Right lobe of liver (tissue), 4 donors: ENCODE measurements at regions not wholly inside any gene's neighbourhood (a gene's known extent, or its start where the extent isn't known, plus 50 kb on each side); places are given as distances from the start of the nearest gene placed in this dataset.

Experiments used
- CTCF ChIP-seq, 4 donors: fragments of 200-600 bp in 3 of 4; fragments of 450-650 bp in 1 of 4; IDR thresholded peaks; one replicate each; pipeline versions ENCODE4 v1.5.1 to v1.8.0; 2016 to 2022; ENCODE audit warnings: antibody characterized with exemption in 4 of 4, mild to moderate bottlenecking in 2 of 4
- POLR2A ChIP-seq: fragments of 450-650 bp; IDR thresholded peaks from one replicate; pipeline ENCODE4 v1.6.1; 2017; ENCODE audit warnings: antibody characterized with exemption, mild to moderate bottlenecking
- donor health status: DM: no; HTN: no; CAD: no.
- donor health status: DM: no; HTN: no; CAD: no.
- donor health status: DM: no; HTN: yes; CAD: no.

GRCh38 chr9:86469476-86470250, 115.5 kb upstream of the TUT7 start:
- TF ChIP-seq CTCF (IDR thresholded peaks at IDR 0.05), result no peak
- no peak for TF ChIP-seq POLR2A
